ENCODE measurements at regions not wholly inside any gene's neighbourhood (a gene's known extent, or its start where the extent isn't known, plus 50 kb on each side); places are given as distances from the start of the nearest gene placed in this dataset.

DNA sequence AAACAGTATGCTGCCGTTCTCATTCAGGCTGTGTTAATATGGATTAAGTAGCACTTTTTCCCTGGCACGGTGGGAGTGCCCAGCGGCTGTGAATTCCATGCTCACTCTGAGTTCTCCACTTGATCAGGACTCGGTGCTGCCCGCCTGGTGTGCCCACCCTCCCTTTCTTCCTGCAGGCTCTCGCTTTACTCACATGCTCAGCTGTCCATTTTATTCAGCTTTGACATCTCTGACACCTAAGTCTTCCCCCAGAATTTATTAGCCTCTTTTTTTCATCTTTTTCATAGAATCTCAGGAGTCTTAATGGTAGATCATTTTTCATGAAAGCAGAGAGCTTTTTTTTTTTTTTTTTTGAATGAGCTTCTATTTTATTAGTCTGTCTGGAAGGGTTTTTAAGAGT lies 626.5 kb downstream of the IRX1 start:
- no peak for DNase-seq (ENCODE audit: low read depth in 2 of 2)

DNA sequence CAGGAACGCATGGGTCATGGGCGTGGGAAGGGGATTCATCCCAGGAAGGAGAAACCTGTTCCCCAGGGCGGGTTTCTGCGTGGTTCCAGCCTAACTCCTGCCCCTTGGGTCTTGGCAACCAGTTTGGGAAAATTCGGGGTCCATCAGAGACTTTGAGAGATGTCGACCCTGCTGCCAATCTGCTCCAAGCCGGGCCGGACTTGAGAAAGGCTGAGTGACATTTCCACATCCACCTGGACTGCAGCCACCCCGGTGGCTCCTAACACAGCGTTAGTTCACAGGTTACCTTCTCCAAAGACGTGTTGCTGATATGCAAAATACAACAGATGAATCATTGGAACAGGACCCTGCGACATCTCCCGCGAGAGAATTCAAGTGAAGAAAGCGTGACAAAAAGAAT lies 627.2 kb downstream of the IRX1 start:
- DNase-seq (ENCODE audit: low read depth in 2 of 2) = no peak

DNA sequence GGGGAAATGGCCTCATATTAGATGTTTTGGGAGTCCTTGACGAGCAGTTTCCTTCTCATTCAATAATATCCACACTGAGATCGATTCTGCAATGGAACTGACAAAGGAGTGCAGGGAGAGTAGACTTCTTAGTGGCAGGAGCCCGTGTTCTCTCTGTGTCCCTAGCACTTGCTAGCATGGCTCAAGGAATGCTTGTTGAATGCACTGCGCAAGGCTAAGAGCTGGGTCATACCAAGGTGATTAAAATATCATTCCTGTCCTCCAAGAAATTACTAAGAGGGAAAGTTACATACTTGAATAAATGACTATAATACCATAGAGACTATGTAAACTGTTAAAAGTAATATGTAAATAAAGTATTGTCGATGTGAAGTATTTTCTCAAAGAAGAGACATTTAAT lies 630.1 kb downstream of the IRX1 start:
- no peak for DNase-seq (ENCODE audit: low read depth in 2 of 2)

DNA sequence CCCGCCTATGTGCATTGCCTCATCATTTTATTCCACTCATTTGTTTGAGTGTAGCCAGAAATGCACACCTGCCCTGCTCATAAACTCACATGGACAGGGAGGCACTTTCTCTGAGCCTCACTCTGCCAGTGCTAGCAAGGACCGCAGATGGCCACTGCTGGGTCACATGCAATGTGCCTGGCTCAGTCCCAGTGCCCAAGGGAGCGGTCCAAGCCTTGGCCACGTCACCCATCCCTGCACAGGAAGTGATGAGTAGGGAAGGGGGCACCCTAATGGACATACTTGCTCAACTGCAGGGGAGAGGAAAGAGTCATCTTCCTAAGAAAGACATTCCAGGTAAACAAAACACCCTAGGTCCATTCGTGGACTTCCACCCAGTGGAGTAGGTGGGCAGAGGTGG lies 630.9 kb downstream of the IRX1 start:
- no peak for DNase-seq (ENCODE audit: low read depth in 2 of 2)

DNA sequence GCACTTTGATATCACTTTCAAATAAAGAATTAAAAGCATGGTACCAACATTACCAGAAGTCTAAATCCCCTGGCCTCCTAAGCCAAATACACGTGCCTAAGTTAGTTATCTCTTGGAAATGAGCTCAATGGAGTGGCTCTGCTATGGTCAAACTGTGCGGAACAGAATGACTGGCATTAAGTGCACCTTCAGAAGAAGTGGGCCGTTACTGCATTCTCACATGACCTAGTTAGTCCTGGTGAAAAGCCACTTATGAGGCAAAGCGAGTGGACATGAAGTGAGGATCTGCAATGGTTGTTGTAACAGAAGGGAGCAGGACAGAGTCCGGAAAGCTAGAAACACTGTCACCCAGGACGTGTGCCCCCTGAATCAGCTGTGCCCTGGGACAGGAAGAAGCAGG lies 633.1 kb downstream of the IRX1 start:
- no peak for DNase-seq (ENCODE audit: low read depth in 2 of 2)

DNA sequence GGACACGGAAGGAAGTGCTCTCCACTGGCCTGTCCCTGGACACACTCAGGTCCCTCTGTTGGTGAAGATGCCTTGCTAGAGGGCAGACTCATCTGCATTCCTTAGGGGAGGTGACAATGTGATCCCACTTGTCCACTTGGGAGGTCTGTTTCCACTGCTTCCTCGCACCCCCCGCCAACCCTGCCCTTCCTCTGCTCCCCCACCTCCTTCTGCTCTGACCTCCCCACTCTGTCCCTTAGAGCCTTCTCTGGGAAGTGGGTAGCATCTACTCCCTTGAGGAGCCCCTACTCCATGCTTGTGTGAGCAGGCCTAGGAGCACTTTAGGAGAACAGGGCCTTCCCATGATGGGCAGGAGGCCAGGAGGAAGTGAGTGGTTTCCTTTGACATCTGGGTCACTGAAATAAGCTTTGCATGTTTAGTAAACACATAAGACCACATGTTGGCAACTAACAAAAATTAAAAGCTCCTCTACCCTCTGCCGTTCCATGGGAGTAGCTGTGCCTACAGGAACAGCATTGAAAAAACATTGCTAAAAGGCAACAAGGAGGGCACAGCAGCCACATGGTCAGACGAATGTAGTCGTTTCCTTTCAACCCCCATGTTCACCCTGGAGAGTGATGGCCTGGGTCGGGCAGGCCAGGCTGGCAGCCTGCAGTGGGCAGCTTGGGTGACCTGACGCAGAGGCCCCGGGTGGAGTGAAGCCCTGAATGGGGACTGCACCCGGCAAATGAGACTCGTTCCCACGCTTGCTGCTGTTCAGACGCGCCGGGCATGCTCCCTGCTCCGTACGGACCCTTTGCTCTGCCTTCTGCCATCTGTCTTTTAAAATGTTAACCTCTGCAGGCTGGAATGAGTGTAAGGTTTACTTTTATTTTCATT lies 634.0 kb downstream of the IRX1 start:
- no peak for DNase-seq (ENCODE audit: low read depth in 2 of 2)

DNA sequence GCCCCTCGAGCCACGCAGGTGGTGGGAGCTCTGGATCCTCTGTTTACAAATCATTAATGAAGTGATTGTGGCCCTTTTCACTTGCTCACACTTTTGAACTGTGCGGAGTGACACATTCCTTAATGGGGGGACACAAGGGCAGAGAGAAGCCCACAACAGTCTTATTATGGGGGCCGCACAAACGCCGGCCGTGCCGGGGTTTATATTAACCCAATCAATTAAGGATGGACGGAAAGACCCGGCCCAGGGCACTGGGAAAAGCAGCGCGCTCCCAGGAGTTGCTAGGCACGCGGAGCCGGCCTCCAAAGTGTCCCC lies 634.8 kb downstream of the IRX1 start:
- DNase-seq (ENCODE audit: low read depth in 2 of 2) = no peak

DNA sequence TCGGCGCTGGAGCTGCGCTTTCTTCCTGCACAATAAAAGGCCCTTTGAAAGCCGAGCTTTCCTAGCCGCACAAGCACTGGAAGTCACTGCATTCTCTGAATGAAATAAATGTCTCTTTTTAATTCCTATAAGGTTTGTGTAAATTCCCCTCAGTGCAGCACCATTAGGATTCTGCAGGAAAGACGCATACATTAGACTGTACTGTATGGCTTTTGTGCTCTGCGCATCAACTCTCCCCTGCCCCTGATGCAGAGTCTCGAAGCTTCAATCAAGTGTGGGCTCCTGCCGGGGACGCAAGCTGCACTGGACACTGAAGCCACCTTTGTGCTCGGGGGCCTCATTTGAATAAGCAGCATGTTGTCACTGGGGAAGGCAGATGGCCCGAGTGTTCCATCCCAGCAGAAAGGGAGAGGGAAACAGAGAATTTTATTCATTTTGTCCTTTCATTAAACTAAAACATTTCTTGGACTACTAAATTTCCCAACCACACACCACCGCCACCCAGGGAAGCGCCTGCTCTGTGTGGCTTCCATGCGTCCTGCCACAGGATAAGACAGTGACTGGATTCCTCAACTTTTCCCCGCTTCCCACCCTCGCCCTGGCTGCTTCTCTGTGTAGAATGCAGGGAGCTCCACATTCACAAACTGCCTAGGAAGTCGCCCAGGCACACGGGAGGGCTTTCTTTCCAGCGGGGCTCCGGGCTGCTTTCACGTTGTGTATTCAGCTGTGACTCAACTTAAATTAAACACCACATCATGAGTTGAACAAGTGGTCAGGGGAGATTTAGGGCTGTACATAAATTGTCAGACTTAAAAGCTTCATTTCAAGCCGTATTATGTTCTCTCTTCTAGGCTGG lies 635.4 kb downstream of the IRX1 start:
- no peak for DNase-seq (ENCODE audit: low read depth in 2 of 2)

DNA sequence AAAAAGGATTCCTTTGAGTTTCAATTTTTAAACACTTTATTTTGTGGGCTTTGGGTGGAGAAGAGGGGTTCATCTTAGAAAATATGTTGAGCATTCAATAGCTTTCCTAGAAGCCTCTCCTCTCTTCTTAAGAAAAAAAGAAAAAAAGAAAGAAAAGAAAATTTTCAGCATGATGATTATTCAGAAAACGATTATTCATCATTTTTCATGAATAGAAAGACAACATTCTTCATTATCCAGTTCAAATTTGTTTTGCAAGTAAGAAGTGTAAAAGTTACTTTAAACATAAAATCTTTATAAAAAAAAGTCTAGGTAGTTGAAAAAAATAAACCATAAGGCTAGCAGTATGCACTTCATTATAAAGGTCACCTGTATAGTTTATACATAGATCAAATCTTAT lies 636.5 kb downstream of the IRX1 start:
- no peak for DNase-seq (ENCODE audit: low read depth in 2 of 2)

DNA sequence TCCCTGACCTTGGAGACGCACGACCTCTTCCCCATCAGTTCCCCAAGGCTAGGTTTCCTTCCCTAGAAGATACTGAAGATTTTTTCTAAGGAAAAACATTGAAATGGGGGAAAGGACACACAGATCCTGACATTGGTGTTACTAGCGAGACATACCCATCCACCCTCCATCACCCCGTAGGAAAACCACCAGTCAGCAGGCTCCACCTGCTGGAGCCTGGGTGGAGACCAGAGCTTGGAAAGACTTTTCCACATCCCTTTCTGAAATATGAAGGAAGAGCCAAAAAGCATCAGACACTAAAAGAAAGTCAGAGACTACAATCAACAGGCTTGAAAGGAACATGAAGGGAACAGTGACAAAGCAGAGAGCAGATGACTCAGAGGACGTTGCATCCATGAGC lies 638.0 kb downstream of the IRX1 start:
- no peak for DNase-seq (ENCODE audit: low read depth in 2 of 2)

DNA sequence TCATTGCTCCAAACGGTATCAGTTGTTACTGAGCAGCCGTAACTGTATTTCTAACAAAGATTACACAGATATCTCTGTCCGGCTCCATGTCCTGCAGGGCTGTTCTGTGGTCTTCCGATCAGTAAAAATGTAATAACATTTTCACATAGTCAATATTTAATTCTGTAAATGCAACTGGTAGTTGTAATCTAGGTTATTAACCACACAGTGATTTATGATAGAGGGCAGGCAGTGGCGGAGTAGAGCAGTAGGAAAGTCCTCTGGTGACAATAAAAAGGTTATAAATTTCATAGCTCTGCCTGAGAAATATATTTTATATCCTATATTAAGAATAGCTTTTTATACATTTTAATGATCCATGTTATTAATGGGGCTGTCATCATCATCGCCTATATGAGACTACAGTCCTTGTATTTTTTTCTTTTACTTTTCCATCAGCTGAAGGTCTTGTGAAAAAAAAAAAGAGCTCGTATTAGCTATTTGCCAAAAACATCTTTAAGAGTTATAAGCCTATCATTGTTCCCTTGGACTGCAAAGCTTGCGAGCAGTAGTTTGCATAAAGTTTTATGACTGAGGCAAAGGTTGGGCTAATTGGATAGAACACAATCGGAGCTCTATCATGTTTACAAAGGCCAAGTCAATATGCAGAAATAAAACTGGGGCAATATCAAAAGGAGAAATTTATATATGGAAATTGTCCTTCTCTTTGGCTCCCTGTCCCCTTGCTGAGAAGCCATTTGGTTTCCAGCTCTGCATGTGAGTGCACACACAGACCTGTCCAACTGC lies 648.0 kb downstream of the IRX1 start:
- DNase-seq (ENCODE audit: low read depth in 2 of 2) = no peak

DNA sequence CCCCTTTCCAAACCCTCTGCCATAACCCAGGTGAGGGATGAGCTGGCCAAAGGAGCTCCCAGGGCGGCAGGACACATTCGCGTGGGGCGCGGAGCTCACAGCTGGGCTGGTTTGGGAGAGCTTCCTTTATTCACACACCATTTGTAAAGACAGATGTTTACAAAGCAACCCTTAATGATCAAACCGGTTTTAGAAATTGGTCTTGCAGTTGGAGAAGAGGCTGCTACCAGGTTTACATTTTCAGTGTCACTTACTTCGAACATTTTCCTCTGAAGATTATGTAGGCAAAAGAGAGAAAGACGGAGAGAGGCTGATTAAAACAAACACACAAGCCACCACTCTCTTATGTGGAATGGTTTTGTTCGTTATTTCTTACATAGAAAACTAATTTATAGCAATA lies 648.7 kb downstream of the IRX1 start:
- no peak for DNase-seq (ENCODE audit: low read depth in 2 of 2)

DNA sequence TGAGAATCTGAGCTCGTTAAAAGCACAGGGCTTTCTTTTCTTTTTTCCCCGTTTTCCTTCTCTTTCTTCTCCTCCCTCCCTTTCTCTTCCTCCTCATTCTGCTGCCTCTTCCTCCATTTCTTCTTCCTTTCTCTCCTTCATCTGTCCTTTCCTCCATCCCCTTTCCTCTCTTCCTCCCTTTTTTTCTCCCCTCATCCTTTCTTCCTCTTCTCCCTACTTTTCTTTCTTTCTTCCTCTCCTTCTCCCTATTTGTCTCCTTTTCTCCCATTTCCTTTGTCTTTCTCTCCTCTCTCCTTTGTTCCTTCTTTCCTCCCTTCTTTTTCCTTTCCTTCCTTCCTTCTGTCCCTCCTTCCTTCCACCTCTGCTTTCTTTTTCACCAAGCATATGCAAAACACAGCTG lies 649.4 kb downstream of the IRX1 start:
- DNase-seq (ENCODE audit: low read depth in 2 of 2) = no peak

DNA sequence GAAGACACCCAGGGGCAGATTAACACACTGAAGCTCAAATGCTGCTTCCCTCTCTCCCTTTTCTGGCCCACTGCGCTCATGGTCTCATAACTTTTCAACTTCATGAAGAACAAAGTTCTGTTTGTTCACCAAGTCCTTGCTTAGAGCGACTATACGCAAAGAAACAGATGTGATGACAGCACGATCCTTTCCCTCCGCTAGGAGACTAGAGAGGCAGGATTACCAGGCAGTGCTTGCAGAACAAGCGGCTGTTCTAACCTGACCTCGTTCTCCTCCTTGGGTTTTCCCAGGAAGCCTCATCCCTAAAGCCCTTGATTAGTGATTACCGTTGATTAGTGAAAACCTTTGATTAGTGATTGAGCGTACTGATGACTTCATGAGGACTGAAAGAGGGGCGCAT lies 649.9 kb downstream of the IRX1 start:
- no peak for DNase-seq (ENCODE audit: low read depth in 2 of 2)

DNA sequence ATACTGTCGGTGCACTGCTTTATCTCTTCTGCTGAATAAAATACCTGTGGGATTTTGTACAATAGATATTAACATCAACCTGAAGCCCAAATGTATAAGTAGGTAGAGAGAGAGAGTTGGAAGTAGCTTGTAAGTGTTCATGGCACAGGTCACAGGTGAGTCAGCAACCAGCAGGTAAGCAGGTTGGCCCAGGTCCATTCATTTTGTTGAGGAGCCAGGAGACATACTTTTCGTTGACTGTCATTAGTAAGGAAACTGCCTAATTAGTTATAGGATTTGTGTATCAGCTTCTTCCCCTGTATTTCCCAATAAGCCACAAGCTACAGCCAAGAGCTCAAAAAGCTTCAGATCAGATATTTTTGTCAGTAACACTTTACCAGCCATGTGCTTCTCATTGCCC lies 650.8 kb downstream of the IRX1 start:
- no peak for DNase-seq (ENCODE audit: low read depth in 2 of 2)

DNA sequence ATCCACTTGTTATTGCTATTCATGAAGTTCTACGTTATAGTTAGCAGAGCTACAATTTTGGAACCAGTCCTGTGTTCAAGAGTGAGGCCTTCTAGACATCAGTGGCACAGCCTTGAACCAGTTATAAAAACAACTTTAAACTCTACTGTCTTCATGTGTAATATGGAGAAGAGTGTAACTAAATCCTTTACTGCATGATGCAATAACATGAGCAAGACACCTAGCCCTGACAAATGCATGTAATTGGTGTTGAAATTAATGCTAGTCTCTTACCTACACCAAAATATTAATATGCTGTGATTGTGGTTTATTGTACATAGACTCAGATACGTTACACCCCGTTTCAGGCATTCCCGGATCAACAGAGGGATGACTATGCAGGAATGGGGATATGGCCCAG lies 654.6 kb downstream of the IRX1 start:
- no peak for DNase-seq (ENCODE audit: low read depth in 2 of 2)

DNA sequence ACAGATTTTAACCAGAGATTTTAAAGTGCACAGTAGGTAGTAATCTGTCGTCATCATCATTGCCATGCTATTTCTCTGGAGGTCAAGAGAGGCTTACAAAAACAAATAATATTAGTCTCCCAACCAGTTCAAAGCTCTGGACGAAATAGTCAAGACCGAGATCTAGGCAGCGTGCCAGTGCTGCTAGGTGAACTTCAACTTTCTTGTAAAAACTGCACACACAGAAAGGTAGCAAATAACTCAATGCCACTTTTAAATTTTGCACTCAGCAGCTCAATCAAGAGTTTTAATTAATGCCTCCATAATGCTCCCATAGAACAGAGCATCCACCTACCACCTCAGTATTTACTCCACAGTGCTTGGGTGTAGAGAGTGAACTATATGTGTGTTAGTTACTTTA lies 656.8 kb downstream of the IRX1 start:
- DNase-seq (ENCODE audit: low read depth in 2 of 2) = no peak

DNA sequence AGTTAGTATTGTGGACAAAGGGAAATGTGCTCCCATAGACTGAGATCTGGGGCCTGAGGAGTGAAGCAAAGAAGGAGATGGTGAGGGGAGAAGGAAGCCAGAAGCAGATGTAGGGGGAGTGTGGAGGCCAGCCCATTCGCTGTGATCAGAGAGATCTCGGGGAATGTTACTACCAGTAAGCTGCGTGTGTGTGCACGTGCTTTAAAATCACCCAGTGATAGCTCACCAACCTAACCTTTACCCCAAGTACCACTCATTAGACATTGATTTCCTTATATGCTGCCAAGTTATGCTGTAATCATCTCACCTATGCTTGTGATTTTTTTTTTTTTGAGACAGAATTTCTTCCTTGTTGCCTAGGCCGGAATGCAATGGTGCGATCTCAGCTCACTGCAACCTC lies 659.1 kb downstream of the IRX1 start:
- no peak for DNase-seq (ENCODE audit: low read depth in 2 of 2)

DNA sequence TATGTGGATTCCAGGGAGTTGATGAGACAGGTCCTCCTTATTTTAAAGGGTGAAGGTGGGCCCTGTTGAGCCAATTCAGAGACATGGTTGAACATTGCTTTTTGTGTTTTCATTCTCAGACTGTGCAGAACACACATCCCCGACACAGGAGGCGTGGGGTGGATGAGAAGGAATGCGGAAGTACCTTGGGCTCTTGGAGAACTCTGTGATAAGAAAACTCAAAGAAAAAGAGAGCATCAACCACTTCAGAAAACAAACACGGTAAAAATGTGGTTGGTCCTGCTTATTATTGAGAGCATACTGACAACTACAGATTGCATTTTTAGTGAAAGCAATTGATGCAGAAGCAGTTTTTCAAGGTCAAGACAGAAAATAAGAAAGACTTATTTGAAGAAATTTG lies 659.8 kb downstream of the IRX1 start:
- DNase-seq (ENCODE audit: low read depth in 2 of 2) = no peak

DNA sequence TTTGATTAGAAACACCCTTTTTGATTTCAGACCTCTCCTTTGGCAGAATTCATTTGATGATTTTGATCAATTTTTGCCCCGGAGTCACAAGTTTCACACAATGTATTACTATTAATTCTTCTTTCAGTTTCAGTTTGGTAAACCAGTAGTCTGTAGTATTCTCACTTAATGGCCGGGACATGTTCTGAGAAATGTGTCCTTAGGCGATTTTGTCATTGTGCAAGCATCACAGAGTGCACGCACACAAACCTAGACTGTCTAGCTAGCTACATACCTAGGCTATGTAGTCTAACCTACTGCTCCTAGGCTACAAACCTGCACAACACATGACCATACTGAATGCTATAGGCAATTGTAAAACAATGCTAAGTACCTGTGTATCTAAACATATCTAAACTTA lies 662.5 kb downstream of the IRX1 start:
- no peak for DNase-seq (ENCODE audit: low read depth in 2 of 2)

DNA sequence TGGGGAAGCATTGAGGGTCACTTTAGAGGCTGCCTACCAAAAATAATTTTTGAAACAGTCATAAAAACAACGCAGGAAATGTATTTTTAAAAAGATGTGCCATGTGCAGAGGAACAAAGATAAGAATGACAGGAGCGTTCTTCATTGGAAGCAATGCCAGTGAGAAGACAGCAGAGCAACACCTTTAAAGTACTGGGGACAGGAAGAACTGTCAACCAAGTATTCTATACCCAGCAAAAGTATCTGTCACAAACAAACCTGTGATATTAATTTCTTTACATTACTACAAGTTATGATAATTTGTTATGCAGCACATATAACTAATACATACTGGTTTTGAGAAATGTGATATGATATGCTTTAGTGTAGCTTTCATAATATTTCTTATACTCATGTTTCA lies 675.6 kb downstream of the IRX1 start:
- no peak for DNase-seq (ENCODE audit: low read depth in 2 of 2)

DNA sequence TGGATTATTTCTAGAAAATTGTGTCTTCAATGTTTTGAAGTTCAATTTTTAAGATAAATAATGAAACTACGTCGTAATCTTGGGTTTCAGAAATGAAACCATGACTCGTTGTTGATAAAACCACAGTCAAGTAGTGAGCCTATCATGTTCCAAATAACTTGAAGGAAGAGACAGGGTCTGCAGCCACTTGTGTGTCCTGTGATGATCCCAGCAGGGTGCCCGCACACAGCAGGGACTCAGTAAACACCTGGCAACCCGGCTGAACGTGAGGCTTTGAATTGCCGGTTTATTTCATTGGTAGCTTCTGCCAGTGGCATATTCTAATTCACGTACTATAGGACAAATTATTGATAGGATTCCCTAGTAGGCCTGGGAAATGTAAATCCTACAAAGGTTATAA lies 679.6 kb downstream of the IRX1 start:
- no peak for DNase-seq (ENCODE audit: low read depth in 2 of 2)

DNA sequence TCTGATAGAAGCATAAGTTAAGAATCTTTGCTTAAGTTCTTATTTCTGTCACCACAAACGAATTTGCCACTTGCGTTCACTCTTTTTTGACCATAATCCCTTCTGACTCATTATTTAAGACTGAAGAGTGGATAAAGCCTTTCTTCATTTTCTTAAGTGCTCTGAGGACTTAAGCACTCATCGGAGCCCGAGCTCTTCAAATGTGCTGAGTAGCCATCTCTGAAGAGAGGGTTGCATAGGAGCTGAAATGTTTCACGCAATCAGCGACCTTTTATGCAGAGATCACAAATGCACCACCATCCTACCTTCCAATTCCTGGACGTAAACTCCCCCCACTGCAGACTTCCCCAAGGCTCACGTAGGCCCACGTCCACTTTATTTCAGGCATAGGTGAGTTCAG lies 699.2 kb downstream of the IRX1 start:
- DNase-seq (ENCODE audit: low read depth in 2 of 2) = no peak
